ENCODE measurements at regions not wholly inside any gene's neighbourhood (a gene's known extent, or its start where the extent isn't known, plus 50 kb on each side); places are given as distances from the start of the nearest gene placed in this dataset.

GRCh38 chr1:193356249-193356648, 169.8 kb upstream of the B3GALT2 start:
- TF ChIP-seq EZH2 (IDR thresholded peaks at IDR 0.05; ENCODE audit: borderline replicate concordance, low read length) (no peak), CTCF (IDR thresholded peaks at IDR 0.05; ENCODE audit: low read length) (no peak)
